Muscle layer of colon (tissue), 2 donors: ENCODE measurements at regions not wholly inside any gene's neighbourhood (a gene's known extent, or its start where the extent isn't known, plus 50 kb on each side); places are given as distances from the start of the nearest gene placed in this dataset.

Source experiments
- H3K27ac ChIP-seq: one replicate; pipeline ENCODE4 v1.7.0; 2013; ENCODE audit warnings: low read depth, mild to moderate bottlenecking, low read length, moderate library complexity
- H3K27me3 ChIP-seq, 2 donors: one replicate each; pipeline ENCODE4 v1.7.0; 2013; ENCODE audit warnings: low read length in 2 of 2, mild to moderate bottlenecking in 2 of 2; ENCODE audit not compliant: insufficient read depth in 2 of 2, control insufficient read depth in 1 of 2
- H3K36me3 ChIP-seq: one replicate; pipeline ENCODE4 v1.7.0; 2013; ENCODE audit warnings: mild to moderate bottlenecking, low read length; ENCODE audit not compliant: insufficient read depth
- H3K4me1 ChIP-seq: one replicate; pipeline ENCODE4 v1.7.0; 2013; ENCODE audit warnings: mild to moderate bottlenecking, low read length; ENCODE audit not compliant: insufficient read depth
- H3K4me3 ChIP-seq, 2 donors: one replicate each; pipeline ENCODE4 v1.7.0; 2013; ENCODE audit warnings: low read length in 2 of 2, low read depth in 1 of 2, mild to moderate bottlenecking in 1 of 2, moderate library complexity in 1 of 2
- H3K9ac ChIP-seq: one replicate; pipeline ENCODE4 v1.7.0; 2013; ENCODE audit warnings: low read length
- H3K9me3 ChIP-seq: one replicate; pipeline ENCODE4 v1.7.0; 2013; ENCODE audit warnings: mild to moderate bottlenecking, low read length
- donor health status: abdominal sarcoma.
- donor health status: Adenocarcinoma of cecum.

DNA sequence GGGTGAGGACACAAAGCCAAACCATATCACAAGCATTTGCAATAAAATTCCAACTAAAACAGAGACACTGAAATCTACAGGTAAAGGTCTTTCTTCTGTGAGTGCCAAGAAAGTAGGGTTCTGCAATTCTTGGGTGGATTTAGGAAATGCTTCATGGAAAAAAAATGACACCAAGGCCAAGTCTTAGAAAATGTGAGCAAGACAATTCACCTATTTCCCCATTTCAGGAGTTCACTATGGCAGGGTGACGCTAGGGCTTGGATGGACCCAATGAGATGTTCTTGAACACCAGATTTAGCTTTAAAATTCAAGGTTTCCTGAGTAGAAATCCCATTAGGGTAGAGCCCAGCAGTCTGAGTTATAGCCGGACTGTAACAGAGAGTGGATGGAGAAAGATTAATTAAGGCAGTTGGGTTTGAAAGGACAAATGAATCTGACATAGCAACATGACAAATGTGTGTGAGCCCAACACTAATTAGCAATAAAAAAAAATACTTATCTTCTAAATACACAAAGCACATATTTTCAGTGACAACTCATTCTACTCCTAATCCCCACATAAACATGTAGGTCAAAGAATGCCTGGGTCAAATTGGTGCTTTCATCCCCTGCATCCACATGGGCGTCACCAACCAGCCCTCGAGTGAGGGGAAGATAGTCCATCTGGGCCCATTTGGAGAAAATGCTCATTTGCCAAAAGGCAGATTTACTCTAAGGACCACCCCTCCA, 180.4 kb upstream of the JARID2 start:
- Histone ChIP-seq H3K36me3 (no peaks in the 10 kb centered on the region), H3K27me3 (no peaks in the 10 kb centered on the region), H3K4me1 (no peaks in the 10 kb centered on the region), H3K9ac (no peak overlapping the region), H3K9me3 (no peaks in the 10 kb centered on the region), H3K4me3 (no peak overlapping the region), H3K27ac (no peak overlapping the region)

DNA sequence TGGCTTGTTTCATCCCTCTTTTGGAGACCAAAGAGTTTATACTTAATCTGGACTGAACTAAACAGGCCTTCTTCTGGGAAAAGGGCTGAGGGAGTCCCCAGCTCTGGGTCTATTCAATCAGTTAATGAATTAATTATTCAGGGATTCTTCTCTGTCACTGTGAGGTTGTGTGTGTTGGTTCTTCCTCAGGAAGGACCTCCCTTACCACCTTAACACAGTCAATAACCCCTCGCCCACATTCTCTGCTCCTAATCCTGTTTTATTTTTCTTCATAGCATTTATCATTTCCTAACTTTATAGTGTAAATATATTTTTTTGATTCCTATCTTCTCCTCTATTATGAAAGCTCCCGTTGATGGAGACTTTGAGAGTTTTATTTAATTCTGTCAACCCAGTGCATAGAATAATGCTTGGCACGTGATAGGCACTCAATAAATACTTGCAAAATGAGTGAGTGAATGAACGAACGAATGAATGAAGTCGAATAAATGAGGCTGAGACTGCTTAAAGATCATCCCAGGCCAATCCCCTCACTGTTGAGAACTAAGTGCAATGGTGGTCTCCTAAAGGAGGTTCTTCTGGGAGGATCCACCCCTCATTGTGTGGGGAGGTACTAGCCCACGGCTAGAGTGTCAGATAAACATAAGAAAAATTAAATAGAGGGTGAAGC, 179.6 kb upstream of the JARID2 start:
- Histone ChIP-seq H3K27me3 (no peaks in the 10 kb centered on the region), H3K4me1 (no peaks in the 10 kb centered on the region), H3K36me3 (no peaks in the 10 kb centered on the region), H3K4me3 (no peak overlapping the region), H3K9me3 (no peaks in the 10 kb centered on the region), H3K27ac (no peak overlapping the region), H3K9ac (no peak overlapping the region)

DNA sequence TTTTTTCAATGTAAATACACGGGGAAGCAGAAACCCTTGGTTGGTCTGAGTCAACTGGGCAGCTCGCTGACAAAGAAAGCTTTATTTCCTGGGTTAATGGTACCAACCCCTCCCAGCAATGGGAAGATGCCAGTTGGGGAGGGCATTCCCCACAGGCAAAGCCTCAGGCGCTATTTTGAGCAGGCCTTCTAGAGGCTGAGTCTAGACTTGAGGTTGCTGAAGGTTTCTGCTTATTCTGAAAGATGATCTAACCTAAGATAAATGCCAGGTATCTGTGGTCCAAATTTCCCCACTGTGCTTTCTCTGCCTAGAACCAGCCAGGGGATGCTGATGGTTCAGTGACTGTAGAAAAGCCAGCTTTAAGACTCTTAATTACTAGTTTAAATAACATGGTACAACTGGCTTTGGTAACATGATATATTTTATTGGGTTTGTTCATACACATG, 172.5 kb upstream of the JARID2 start:
- H3K4me3 ChIP-seq, result no peak overlapping the region

DNA sequence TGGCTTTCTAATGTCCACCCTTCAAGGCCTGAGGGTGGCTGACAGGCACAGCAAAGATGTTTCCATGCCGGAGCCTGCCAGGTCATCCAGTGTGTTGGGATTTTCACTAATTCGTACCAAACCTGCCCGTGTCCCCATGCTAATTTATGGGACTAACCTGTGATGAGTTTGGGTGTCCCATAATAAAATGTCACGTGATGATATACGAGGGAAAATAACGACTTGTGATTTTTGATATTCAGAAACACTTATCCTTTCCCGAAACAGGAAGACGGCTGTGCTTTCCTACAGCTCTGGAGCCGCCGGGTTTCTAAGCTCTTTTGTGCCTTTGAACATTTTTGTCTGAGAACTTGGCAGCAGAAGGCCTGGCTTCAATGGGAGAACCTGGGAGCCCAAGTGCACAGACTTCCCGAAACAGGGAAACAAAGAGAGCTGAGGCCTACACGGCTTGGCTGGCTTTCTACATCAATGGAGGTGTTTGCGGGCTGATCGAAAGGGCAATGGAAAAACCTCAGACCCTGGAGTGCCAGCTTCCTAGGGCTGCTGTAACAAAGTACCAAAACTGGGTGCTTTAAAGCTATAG, 171.9 kb upstream of the JARID2 start:
- no peak overlapping the region for H3K4me3 ChIP-seq
- H3K9me3 ChIP-seq, result no peaks in the 10 kb centered on the region
- no peaks in the 10 kb centered on the region for H3K36me3 ChIP-seq
- no peak overlapping the region for H3K27ac ChIP-seq
- H3K9ac ChIP-seq, result no peak overlapping the region
- no peaks in the 10 kb centered on the region for H3K27me3 ChIP-seq
- H3K4me1 ChIP-seq, result no peaks in the 10 kb centered on the region

More for the DNA sequence above, 172.5 kb upstream of the JARID2 start:
- Histone ChIP-seq H3K36me3 (no peaks in the 10 kb centered on the region), H3K9ac (no peak overlapping the region), H3K27ac (no peak overlapping the region), H3K27me3 (no peaks in the 10 kb centered on the region), H3K9me3 (no peaks in the 10 kb centered on the region), H3K4me1 (no peaks in the 10 kb centered on the region)

DNA sequence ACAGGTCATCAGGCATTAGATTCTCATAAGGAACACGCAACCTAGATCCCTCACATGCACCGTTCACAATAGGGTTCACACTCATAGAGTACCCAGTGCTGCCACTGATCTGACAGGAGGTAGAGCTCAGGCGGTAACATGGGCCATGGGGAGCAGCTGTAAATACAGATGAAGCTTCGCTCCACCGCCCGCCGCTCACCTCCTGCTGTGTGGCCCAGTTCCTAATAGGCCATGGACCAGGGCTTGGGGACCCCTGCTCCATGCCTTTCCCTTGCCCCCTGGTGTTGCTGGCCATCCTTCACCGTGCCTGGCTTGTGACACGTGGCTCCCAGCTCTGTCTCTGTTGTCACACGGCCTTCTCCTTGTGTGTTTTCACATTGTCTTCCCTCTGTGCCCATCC, 171.1 kb upstream of the JARID2 start:
- H3K27me3 ChIP-seq, result no peaks in the 10 kb centered on the region
- no peaks in the 10 kb centered on the region for H3K4me1 ChIP-seq
- no peak overlapping the region for H3K4me3 ChIP-seq
- no peak overlapping the region for H3K9ac ChIP-seq
- H3K9me3 ChIP-seq, result no peaks in the 10 kb centered on the region
- H3K27ac ChIP-seq, result no peak overlapping the region
- H3K36me3 ChIP-seq, result no peaks in the 10 kb centered on the region

DNA sequence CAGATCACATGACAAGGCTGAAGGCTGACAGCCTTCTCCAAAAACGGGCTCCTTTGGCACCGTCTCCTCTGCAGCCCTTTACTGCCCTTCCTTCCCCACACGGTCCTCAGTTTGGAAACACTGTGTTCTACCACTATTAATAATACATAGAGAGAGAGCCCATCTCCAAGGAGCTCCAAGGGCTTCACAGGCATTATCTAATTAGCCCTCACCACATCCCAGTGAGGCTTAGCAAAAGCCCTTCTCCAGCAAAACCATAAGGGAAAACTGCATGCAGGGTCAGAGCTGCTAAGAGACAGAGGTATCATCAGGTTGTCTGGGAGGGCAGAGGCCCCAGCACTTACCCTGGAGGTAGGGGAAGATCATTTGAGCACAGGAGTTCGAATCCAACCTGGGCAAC, 169.3 kb upstream of the JARID2 start:
- H3K27ac ChIP-seq, result no peak overlapping the region
- H3K9me3 ChIP-seq, result no peaks in the 10 kb centered on the region
- no peaks in the 10 kb centered on the region for H3K27me3 ChIP-seq
- no peak overlapping the region for H3K4me3 ChIP-seq
- H3K36me3 ChIP-seq, result no peaks in the 10 kb centered on the region
- no peak overlapping the region for H3K9ac ChIP-seq
- H3K4me1 ChIP-seq, result no peaks in the 10 kb centered on the region

DNA sequence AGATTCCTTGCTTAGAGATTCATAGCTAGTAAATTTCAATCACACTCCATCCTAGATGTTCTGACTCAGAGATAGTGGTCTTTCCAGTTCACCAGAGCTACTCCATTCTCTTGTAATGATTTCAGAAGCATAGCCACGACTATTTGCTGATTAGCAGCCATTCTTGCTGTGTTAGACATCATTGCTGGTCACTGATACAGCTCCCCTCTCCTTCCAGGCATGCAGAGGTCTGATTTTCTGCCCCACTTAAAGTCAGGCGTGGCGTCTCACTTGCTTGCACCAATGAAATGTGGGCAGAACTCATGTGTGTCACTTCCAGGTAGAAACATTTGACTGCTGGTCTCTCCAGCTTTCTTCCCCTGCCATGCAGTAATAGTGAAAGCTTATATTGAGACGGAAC, 168.9 kb upstream of the JARID2 start:
- Histone ChIP-seq H3K4me1 (no peaks in the 10 kb centered on the region), H3K27ac (no peak overlapping the region), H3K9ac (no peak overlapping the region), H3K9me3 (no peaks in the 10 kb centered on the region), H3K4me3 (no peak overlapping the region), H3K27me3 (no peaks in the 10 kb centered on the region), H3K36me3 (no peaks in the 10 kb centered on the region)

DNA sequence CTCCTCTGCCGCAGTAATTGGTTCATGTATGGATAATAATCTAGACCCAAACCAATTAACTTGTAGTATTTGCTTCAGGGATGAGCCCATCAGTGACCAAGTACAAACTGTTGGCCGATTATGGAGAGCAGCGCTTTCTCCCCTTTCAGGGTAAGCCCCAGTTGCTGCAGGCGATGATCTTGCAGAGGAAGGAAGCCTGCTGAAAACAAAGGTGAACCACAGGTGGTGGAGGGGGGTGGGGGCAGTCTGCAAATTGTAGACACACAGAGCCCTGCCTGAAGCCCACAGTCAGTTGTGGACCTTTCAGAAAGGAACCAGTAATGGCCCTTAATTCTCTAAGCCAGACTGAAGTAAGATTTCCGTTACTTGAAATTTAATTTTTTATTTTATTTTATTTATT, 167.9 kb upstream of the JARID2 start:
- H3K4me1 ChIP-seq, result no peaks in the 10 kb centered on the region

DNA sequence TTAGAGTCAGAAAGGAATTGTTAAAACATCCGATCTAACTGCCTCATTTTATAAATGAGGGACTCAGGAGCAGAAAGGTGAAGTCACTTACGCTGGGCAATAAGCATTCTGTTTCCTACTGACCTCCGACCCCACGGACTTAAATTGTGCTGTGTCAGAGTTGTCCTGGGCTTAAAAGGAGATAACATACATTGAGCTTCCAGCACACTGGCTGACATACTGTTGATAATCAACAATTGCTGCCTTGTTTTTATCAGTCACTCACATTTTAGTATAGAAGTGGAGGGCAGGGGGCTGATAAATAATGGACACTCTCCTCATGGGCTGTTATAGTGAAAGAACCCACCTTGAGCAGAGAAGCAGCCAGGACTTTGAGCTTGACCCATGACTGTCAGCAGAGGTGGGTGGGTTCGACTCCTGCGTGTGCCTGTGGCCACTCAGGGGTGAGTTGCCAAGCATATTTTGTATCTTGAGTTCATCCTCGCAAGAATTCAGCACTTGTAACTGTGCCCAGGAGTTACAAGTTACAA, 166.5 kb upstream of the JARID2 start:
- Histone ChIP-seq H3K4me1 (no peaks in the 10 kb centered on the region), H3K27me3 (no peaks in the 10 kb centered on the region), H3K36me3 (no peaks in the 10 kb centered on the region), H3K27ac (no peak overlapping the region), H3K9ac (no peak overlapping the region), H3K9me3 (no peaks in the 10 kb centered on the region), H3K4me3 (no peak overlapping the region)

More for the DNA sequence above, 167.9 kb upstream of the JARID2 start:
- no peak overlapping the region for H3K9ac ChIP-seq
- H3K36me3 ChIP-seq, result no peaks in the 10 kb centered on the region
- H3K9me3 ChIP-seq, result no peaks in the 10 kb centered on the region
- no peak overlapping the region for H3K4me3 ChIP-seq
- no peak overlapping the region for H3K27ac ChIP-seq
- H3K27me3 ChIP-seq, result no peaks in the 10 kb centered on the region

DNA sequence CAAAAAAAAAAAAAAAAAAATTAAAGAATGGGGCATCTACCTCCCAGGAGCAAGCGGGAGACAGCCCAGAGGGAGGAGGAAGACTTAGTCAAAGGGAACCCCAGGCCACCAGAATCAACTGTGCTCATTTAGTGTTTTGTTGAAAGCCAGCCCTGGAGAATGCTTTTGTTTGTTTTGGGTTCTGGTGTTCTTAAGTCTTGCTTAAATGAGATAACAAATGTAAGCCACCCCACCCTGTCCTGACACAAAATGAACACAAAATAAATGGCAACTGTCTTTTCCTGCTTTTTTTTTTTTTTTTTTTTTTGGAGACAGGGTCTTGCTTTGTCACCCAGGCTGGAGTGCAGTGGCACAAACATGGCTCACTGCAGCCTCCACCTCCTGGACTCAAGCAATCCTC, 165.0 kb upstream of the JARID2 start:
- Histone ChIP-seq H3K9me3 (no peaks in the 10 kb centered on the region), H3K27me3 (no peaks in the 10 kb centered on the region), H3K27ac (no peak overlapping the region), H3K9ac (no peak overlapping the region), H3K4me1 (no peaks in the 10 kb centered on the region), H3K36me3 (no peaks in the 10 kb centered on the region), H3K4me3 (no peak overlapping the region)

DNA sequence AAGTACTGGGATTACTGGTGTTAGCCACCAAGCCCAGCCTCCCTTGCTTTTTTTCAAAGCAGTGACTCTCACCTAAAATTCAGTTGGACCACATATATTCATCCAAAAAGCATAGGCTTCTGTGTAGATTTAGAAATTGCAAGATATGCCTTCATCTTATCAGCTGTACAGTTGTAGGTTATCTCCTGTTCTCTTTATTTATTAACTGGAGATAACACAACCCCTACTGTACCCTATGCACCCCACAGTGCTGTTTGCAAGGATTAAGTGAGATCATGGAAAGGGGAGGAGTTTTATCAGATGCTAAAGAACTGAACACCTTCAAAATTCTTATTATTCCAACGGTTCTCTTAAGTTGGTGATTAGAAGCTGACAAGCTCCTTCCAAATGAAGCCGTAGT, 164.4 kb upstream of the JARID2 start:
- no peaks in the 10 kb centered on the region for H3K36me3 ChIP-seq
- no peak overlapping the region for H3K27ac ChIP-seq
- no peaks in the 10 kb centered on the region for H3K27me3 ChIP-seq
- no peak overlapping the region for H3K4me3 ChIP-seq
- H3K9ac ChIP-seq, result no peak overlapping the region
- no peaks in the 10 kb centered on the region for H3K4me1 ChIP-seq
- H3K9me3 ChIP-seq, result no peaks in the 10 kb centered on the region
